ENCODE measurements at regions not wholly inside any gene's neighbourhood (a gene's known extent, or its start where the extent isn't known, plus 50 kb on each side); places are given as distances from the start of the nearest gene placed in this dataset.

DNA sequence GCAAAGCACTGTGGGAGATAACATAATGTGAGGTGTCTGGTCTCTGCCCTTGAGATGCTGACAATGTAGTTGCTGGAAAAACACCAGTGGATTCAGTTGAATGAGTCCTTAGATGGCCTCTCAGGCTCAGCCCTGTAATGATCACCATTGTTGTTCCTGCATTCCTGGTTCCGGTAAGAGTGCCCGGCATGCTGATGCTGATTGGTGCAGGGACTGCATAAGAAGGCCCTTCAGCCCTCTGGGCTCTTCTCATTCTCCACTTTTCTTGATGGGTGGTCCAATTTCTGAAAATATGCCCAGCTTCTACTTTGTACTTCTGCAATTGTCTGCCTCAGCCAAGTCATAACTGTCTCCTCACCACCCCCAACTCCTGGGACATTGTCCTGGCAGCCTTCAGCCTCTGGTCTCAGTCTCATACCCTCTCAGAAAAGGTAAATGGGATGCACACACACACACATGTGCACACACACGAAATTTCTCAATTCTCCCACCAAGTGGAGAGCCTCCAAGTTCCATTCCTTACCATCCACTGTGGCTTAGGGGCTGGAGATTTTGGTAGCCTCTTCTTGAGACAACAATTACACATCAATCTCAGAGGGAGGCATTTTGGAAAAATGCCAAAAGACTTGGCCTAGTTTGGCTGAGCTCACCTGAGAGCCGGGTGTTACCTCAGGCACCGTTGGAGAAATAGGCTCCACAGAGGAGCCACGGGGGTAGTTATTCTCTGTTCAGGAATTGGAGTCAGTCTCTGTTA is 314.9 kb downstream of the RPS24 start:
- in situ Hi-C loops (cut with MboI; ENCODE audit: low sequenced_read_pairs in 4 of 4), result loop anchor here in 1 of 4 donors (25.0 kb wide), 1 partner anchor 286 kb away; no protein-coding TSS in a partner anchor
- TF ChIP-seq, protein P1, sequence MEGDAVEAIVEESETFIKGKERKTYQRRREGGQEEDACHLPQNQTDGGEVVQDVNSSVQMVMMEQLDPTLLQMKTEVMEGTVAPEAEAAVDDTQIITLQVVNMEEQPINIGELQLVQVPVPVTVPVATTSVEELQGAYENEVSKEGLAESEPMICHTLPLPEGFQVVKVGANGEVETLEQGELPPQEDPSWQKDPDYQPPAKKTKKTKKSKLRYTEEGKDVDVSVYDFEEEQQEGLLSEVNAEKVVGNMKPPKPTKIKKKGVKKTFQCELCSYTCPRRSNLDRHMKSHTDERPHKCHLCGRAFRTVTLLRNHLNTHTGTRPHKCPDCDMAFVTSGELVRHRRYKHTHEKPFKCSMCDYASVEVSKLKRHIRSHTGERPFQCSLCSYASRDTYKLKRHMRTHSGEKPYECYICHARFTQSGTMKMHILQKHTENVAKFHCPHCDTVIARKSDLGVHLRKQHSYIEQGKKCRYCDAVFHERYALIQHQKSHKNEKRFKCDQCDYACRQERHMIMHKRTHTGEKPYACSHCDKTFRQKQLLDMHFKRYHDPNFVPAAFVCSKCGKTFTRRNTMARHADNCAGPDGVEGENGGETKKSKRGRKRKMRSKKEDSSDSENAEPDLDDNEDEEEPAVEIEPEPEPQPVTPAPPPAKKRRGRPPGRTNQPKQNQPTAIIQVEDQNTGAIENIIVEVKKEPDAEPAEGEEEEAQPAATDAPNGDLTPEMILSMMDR (IDR thresholded peaks at IDR 0.05 in 4 of 5, conservative IDR thresholded peaks at IDR 0.05 in 1 of 5), result no peak
- no peak for TF ChIP-seq POLR2A (IDR thresholded peaks at IDR 0.05)
- H3K36me3 ChIP-seq, result no peaks in the 10 kb centered on the region
- H3K4me1 ChIP-seq, result peaks cover 8 to 11% of the 10 kb centered on the region in 2 donors
- H3K9me3 ChIP-seq, result no peaks in the 10 kb centered on the region
- ATAC-seq (no peak), DNase-seq (no peak)
- H3K27me3 ChIP-seq, result no peaks in the 10 kb centered on the region
- intact Hi-C loops (cut with DNase I; ENCODE audit: low total_unique reads), result no loop called here
- H3K27ac ChIP-seq, result no peak overlapping the region
- no peak overlapping the region for H3K4me3 ChIP-seq

DNA sequence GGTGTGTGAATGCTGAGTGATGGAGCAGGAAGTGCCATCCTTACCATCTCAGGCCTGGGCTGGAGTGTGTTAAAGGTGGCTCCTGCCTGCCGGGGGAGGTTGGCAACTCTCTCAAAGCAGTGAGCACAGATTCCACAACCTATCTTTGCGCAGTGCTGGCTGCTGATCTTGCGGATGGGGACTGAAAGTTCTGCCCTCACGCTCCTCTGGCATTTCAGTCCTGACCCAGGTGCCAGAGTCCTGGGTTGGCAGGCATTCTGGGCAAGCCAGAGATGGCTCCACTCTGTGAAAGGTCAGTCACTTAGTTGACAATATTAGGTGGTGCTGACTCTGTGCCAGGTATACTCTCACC is 315.5 kb downstream of the RPS24 start:
- H3K27me3 ChIP-seq, result no peaks in the 10 kb centered on the region
- TF ChIP-seq, protein P1 (IDR thresholded peaks at IDR 0.05 in 4 of 5, conservative IDR thresholded peaks at IDR 0.05 in 1 of 5), result no peak
- TF ChIP-seq POLR2A (IDR thresholded peaks at IDR 0.05), result no peak
- no peak for DNase-seq
- ATAC-seq, result peak in 1 of 2 donors; percentile 30
- H3K4me1 ChIP-seq, result peaks cover 8 to 11% of the 10 kb centered on the region in 2 donors
- H3K4me3 ChIP-seq, result no peak overlapping the region
- intact Hi-C loops (cut with DNase I; ENCODE audit: low total_unique reads) (no loop called here), in situ Hi-C loops (cut with MboI; ENCODE audit: low sequenced_read_pairs in 4 of 4) (loop anchor here in 1 of 4 donors (25.0 kb wide), 1 partner anchor 287 kb away; no protein-coding TSS in a partner anchor)
- no peak overlapping the region for H3K27ac ChIP-seq
- H3K9me3 ChIP-seq, result no peaks in the 10 kb centered on the region
- no peaks in the 10 kb centered on the region for H3K36me3 ChIP-seq

DNA sequence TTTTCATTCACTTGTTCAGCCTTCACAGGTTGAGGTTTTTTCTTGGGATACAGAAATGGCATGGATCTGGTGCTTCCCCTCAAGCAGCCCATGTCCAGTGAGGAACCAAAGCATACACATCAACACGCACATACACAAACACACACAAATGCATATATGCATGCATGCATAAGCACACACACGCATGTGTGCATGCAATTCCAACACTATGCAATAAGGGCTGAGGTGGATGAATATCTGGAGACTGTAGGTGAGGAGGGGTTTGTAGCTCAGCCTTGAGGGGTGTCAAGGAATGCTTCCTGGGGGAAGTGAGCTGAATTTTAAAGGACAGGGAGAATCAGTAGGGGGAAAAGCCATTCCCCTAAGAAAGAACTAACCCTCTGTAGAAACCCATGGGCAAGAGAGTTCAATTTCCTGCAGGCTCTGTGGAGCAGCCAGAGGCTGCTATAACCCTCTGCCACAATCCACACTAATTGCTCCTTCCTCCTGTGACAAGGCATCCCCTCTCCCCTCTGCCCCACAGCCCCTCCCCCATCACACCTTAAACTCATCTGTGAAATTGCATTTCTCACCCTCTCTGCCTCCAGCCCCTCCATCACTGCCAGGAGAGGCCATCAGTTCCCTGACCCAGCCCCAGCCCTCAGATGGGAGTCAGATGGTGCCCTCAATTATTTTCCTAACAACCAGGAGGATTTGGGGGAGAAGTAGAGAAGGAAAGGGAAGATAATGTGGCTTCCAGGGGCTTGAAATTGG is 316.4 kb downstream of the RPS24 start:
- Histone ChIP-seq H3K36me3 (no peaks in the 10 kb centered on the region), H3K27ac (no peak overlapping the region), H3K4me1 (peaks cover 8 to 11% of the 10 kb centered on the region in 2 donors), H3K4me3 (no peak overlapping the region), H3K27me3 (no peaks in the 10 kb centered on the region), H3K9me3 (no peaks in the 10 kb centered on the region)
- DNase-seq, result no peak
- TF ChIP-seq, protein P1 (IDR thresholded peaks at IDR 0.05 in 4 of 5, conservative IDR thresholded peaks at IDR 0.05 in 1 of 5), result no peak
- no peak for TF ChIP-seq POLR2A (IDR thresholded peaks at IDR 0.05)
- in situ Hi-C loops (cut with MboI; ENCODE audit: low sequenced_read_pairs in 4 of 4) (loop anchor here in 1 of 4 donors (25.0 kb wide), 1 partner anchor 288 kb away; no protein-coding TSS in a partner anchor), intact Hi-C loops (cut with DNase I; ENCODE audit: low total_unique reads) (no loop called here)
- ATAC-seq, result no peak

- TF ChIP-seq, protein P1 (IDR thresholded peaks at IDR 0.05 in 4 of 5, conservative IDR thresholded peaks at IDR 0.05 in 1 of 5), result no peak
- no peak for TF ChIP-seq POLR2A (IDR thresholded peaks at IDR 0.05)
- Histone ChIP-seq H3K4me1 (peaks cover 8 to 11% of the 10 kb centered on the region in 2 donors), H3K27ac (no peak overlapping the region), H3K9me3 (no peaks in the 10 kb centered on the region), H3K27me3 (no peaks in the 10 kb centered on the region), H3K36me3 (no peaks in the 10 kb centered on the region), H3K4me3 (no peak overlapping the region)
- no peak for DNase-seq
- in situ Hi-C loops (cut with MboI; ENCODE audit: low sequenced_read_pairs in 4 of 4) (no loop called here), intact Hi-C loops (cut with DNase I; ENCODE audit: low total_unique reads) (no loop called here)
- no peak for ATAC-seq
These were observed 317.6 kb downstream of the RPS24 start for GRCh38 chr10:78351283-78351682.

All from gastrocnemius medialis (tissue), 4 donors.